ENCODE measurements at regions not wholly inside any gene's neighbourhood (a gene's known extent, or its start where the extent isn't known, plus 50 kb on each side); places are given as distances from the start of the nearest gene placed in this dataset.

DNA sequence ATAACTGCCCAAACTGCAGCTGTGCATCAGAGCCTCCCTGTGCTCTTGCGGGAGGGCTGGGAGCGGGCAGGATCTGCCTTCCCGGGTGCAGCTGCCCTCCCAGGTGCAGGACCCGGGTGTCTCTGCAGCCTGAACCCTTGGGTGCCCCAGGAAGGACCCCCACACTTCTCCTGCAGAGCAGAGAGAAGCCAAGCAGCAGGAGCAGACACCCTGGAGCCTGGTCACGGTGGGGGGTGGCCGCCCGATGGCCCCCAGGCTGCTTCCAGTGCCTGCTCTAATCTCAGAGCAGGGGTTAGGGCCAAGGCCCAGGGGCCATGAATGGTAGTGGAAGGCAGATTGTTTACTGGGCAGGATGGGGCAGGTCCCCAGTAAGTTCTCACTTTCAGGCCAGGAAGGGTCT, 83.0 kb downstream of the RHOU start:
- no peaks in the 10 kb centered on the region for H3K36me3 ChIP-seq (ENCODE audit: insufficient read depth, low read length)
- no peak overlapping the region for H3K4me2 ChIP-seq (ENCODE audit: low read length)
- TF ChIP-seq RAD21 (conservative IDR thresholded peaks at IDR 0.05) (no peak), MXI1 (conservative IDR thresholded peaks at IDR 0.05; ENCODE audit: poor library complexity, severe bottlenecking) (no peak), EZH2 (IDR thresholded peaks at IDR 0.05; ENCODE audit: borderline replicate concordance, insufficient read depth, low read length, poor library complexity, severe bottlenecking) (no peak), TAF1 (IDR thresholded peaks at IDR 0.05; ENCODE audit: low read depth) (no peak), POLR2AphosphoS5 (IDR thresholded peaks at IDR 0.05) (no peak), EP300 (conservative IDR thresholded peaks at IDR 0.05; ENCODE audit: poor library complexity, severe bottlenecking) (no peak), SMC3 (conservative IDR thresholded peaks at IDR 0.05; ENCODE audit: poor library complexity) (no peak)
- TF ChIP-seq, protein P1, sequence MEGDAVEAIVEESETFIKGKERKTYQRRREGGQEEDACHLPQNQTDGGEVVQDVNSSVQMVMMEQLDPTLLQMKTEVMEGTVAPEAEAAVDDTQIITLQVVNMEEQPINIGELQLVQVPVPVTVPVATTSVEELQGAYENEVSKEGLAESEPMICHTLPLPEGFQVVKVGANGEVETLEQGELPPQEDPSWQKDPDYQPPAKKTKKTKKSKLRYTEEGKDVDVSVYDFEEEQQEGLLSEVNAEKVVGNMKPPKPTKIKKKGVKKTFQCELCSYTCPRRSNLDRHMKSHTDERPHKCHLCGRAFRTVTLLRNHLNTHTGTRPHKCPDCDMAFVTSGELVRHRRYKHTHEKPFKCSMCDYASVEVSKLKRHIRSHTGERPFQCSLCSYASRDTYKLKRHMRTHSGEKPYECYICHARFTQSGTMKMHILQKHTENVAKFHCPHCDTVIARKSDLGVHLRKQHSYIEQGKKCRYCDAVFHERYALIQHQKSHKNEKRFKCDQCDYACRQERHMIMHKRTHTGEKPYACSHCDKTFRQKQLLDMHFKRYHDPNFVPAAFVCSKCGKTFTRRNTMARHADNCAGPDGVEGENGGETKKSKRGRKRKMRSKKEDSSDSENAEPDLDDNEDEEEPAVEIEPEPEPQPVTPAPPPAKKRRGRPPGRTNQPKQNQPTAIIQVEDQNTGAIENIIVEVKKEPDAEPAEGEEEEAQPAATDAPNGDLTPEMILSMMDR (IDR thresholded peaks at IDR 0.05; ENCODE audit: poor library complexity, severe bottlenecking): no peak
- TF ChIP-seq, protein P2, sequence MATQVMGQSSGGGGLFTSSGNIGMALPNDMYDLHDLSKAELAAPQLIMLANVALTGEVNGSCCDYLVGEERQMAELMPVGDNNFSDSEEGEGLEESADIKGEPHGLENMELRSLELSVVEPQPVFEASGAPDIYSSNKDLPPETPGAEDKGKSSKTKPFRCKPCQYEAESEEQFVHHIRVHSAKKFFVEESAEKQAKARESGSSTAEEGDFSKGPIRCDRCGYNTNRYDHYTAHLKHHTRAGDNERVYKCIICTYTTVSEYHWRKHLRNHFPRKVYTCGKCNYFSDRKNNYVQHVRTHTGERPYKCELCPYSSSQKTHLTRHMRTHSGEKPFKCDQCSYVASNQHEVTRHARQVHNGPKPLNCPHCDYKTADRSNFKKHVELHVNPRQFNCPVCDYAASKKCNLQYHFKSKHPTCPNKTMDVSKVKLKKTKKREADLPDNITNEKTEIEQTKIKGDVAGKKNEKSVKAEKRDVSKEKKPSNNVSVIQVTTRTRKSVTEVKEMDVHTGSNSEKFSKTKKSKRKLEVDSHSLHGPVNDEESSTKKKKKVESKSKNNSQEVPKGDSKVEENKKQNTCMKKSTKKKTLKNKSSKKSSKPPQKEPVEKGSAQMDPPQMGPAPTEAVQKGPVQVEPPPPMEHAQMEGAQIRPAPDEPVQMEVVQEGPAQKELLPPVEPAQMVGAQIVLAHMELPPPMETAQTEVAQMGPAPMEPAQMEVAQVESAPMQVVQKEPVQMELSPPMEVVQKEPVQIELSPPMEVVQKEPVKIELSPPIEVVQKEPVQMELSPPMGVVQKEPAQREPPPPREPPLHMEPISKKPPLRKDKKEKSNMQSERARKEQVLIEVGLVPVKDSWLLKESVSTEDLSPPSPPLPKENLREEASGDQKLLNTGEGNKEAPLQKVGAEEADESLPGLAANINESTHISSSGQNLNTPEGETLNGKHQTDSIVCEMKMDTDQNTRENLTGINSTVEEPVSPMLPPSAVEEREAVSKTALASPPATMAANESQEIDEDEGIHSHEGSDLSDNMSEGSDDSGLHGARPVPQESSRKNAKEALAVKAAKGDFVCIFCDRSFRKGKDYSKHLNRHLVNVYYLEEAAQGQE (IDR thresholded peaks at IDR 0.05; ENCODE audit: borderline replicate concordance): no peak
- H2AFZ ChIP-seq (ENCODE audit: low read depth, low read length): no peak overlapping the region
- no peaks in the 10 kb centered on the region for H3K9me3 ChIP-seq (ENCODE audit: low read length)
- no peaks in the 10 kb centered on the region for H3K27me3 ChIP-seq (ENCODE audit: insufficient read depth, low read depth, low read length)
- no peaks in the 10 kb centered on the region for H3K9me2 ChIP-seq (ENCODE audit: insufficient read depth, low read length)
- no peaks in the 10 kb centered on the region for H3F3A ChIP-seq (ENCODE audit: insufficient read depth, low read length, poor library complexity, severe bottlenecking)
- no peaks in the 10 kb centered on the region for H4K20me1 ChIP-seq (ENCODE audit: insufficient read depth)
- no peak overlapping the region for H3K4me3 ChIP-seq (ENCODE audit: low read length)
- H3K79me2 ChIP-seq (replicated peaks; ENCODE audit: insufficient read depth, low read length): no peaks in the 10 kb centered on the region
- no peak overlapping the region for H3K9ac ChIP-seq (ENCODE audit: low read length)
- H3K27ac ChIP-seq (ENCODE audit: low read length): no peak overlapping the region

DNA sequence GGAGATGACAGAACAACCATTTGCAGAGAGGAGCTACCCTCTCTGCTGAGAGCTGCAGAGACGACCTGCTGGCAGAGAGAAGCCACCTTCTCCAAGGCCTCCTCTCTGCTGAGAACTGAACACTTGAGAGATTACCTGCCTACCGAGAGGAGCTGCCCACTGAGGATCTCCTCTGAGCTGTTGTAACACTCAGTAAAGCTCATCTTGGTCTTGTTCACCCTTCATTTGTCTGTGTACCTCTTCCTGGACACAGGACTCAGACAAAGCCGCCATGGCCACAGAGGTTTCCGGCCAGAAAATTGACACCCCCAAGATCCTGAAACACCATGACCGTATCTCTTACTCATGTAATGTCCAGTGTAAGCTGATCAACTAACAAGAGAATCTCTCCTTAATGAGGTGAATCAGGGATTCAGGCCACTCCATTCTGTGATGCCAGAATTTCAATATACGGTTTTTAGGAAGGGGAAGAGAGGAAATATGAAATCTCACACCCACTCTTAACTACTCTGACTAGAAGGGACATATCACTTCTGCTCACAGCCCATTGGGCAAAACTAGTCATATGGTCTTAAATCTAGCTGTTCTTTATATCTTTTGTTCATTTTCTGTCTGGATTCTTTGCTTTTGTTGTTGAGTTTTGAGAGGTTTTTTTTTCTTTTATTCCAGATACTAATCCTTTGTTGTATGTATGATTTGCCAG, 83.8 kb downstream of the RHOU start:
- Histone ChIP-seq H3K79me2 (replicated peaks; ENCODE audit: insufficient read depth, low read length) (no peaks in the 10 kb centered on the region), H3K9ac (ENCODE audit: low read length) (no peak overlapping the region), H3K9me3 (ENCODE audit: low read length) (no peaks in the 10 kb centered on the region), H3K9me2 (ENCODE audit: insufficient read depth, low read length) (no peaks in the 10 kb centered on the region), H3F3A (ENCODE audit: insufficient read depth, low read length, poor library complexity, severe bottlenecking) (no peaks in the 10 kb centered on the region), H3K27ac (ENCODE audit: low read length) (no peak overlapping the region), H3K36me3 (ENCODE audit: insufficient read depth, low read length) (no peaks in the 10 kb centered on the region), H3K4me2 (ENCODE audit: low read length) (no peak overlapping the region), H3K27me3 (ENCODE audit: insufficient read depth, low read depth, low read length) (no peaks in the 10 kb centered on the region), H4K20me1 (ENCODE audit: insufficient read depth) (no peaks in the 10 kb centered on the region), H2AFZ (ENCODE audit: low read depth, low read length) (no peak overlapping the region), H3K4me3 (ENCODE audit: low read length) (no peak overlapping the region)
- TF ChIP-seq EP300 (conservative IDR thresholded peaks at IDR 0.05; ENCODE audit: poor library complexity, severe bottlenecking): no peak
